HepG2 (cell line): ENCODE measurements at regions not wholly inside any gene's neighbourhood (a gene's known extent, or its start where the extent isn't known, plus 50 kb on each side); places are given as distances from the start of the nearest gene placed in this dataset.

Source experiments
- ATF5 ChIP-seq: sonication (generic); formaldehyde crosslinking; IDR thresholded peaks from 2 replicates; pipeline ENCODE4 v1.4.0; 2020; ENCODE audit warnings: mild to moderate bottlenecking, low read depth, missing genetic modification reagents
- BORCS8-MEF2B ChIP-seq: sonication (generic); formaldehyde crosslinking; IDR thresholded peaks from 2 replicates; pipeline ENCODE4 v1.8.0; 2022; ENCODE audit warnings: mild to moderate bottlenecking, missing genetic modification reagents
- CEBPB ChIP-seq: IDR thresholded peaks from 2 replicates; pipeline ENCODE4 v1.6.1; 2011; ENCODE audit warnings: low read depth, low read length, improper control_type of control experiment, borderline replicate concordance
- EEA1 ChIP-seq: sonication (generic); formaldehyde crosslinking; IDR thresholded peaks from 2 replicates; pipeline ENCODE4 v1.5.1; 2020; ENCODE audit warnings: mild to moderate bottlenecking, missing genetic modification reagents, borderline replicate concordance
- FOXA3 ChIP-seq: IDR thresholded peaks from 2 replicates; pipeline ENCODE4 v1.6.1; 2016; ENCODE audit warnings: missing genetic modification reagents, missing compliant biosample characterization
- FOXO4 ChIP-seq: sonication (generic); formaldehyde crosslinking; conservative IDR thresholded peaks from 2 replicates; pipeline ENCODE4 v1.8.1; 2023; ENCODE audit warnings: missing genetic modification reagents
- GATA4 ChIP-seq: sonication (generic); IDR thresholded peaks from 2 replicates; pipeline ENCODE4 v1.6.1; 2016; ENCODE audit warnings: antibody characterized with exemption, low read depth, borderline replicate concordance
- GATAD2A ChIP-seq: IDR thresholded peaks from 2 replicates; pipeline ENCODE4 v1.6.1; 2016
- MBD4 ChIP-seq: IDR thresholded peaks from 2 replicates; pipeline ENCODE4 v1.6.1; 2012; ENCODE audit warnings: low read length, inconsistent platforms, borderline replicate concordance
- PAXIP1 ChIP-seq: sonication (generic); formaldehyde crosslinking; conservative IDR thresholded peaks from 2 replicates; pipeline ENCODE4 v1.4.0; 2020; ENCODE audit warnings: mild to moderate bottlenecking, missing genetic modification reagents, moderate library complexity
- PCBP1 ChIP-seq: fragments of 200-400 bp; formaldehyde crosslinking; IDR thresholded peaks from 2 replicates; pipeline ENCODE4 v1.6.1; 2017; ENCODE audit warnings: mild to moderate bottlenecking, low read depth, low read length, borderline replicate concordance
- SALL1 ChIP-seq: sonication (generic); formaldehyde crosslinking; IDR thresholded peaks from 2 replicates; pipeline ENCODE4 v1.8.0; 2022; ENCODE audit warnings: mild to moderate bottlenecking, missing genetic modification reagents
- SNAPC5 ChIP-seq: sonication (generic); formaldehyde crosslinking; IDR thresholded peaks from 2 replicates; pipeline ENCODE4 v1.8.1; 2023; ENCODE audit warnings: mild to moderate bottlenecking, missing genetic modification reagents, borderline replicate concordance
- SPEN ChIP-seq: sonication (generic); formaldehyde crosslinking; IDR thresholded peaks from 2 replicates; pipeline ENCODE4 v1.5.1; 2020; ENCODE audit warnings: low read depth, mild to moderate bottlenecking, missing genetic modification reagents
- ZBTB8A ChIP-seq: sonication (generic); formaldehyde crosslinking; IDR thresholded peaks from 2 replicates; pipeline ENCODE4 v1.4.0; 2020; ENCODE audit warnings: mild to moderate bottlenecking, low read depth, missing genetic modification reagents, borderline replicate concordance
- ZFX ChIP-seq: sonication (generic); formaldehyde crosslinking; IDR thresholded peaks from 2 replicates; pipeline ENCODE4 v1.4.0; 2020; ENCODE audit warnings: mild to moderate bottlenecking, low read depth, missing genetic modification reagents, moderate library complexity
- ZNF18 ChIP-seq: sonication (generic); formaldehyde crosslinking; IDR thresholded peaks from 2 replicates; pipeline ENCODE4 v1.8.0; 2022; ENCODE audit warnings: mild to moderate bottlenecking, missing genetic modification reagents; ENCODE audit not compliant: insufficient replicate concordance
- ZNF296 ChIP-seq: sonication (generic); formaldehyde crosslinking; conservative IDR thresholded peaks from 2 replicates; pipeline ENCODE4 v1.5.0; 2020; ENCODE audit warnings: mild to moderate bottlenecking, missing genetic modification reagents
- ZNF572 ChIP-seq: sonication (generic); formaldehyde crosslinking; IDR thresholded peaks from 2 replicates; pipeline ENCODE4 v1.5.1; 2020; ENCODE audit warnings: mild to moderate bottlenecking, missing genetic modification reagents
- ZNF740 ChIP-seq: sonication (generic); formaldehyde crosslinking; IDR thresholded peaks from 2 replicates; pipeline ENCODE4 v1.4.0; 2020; ENCODE audit warnings: missing genetic modification reagents
- ZNF839 ChIP-seq: sonication (generic); formaldehyde crosslinking; IDR thresholded peaks from 2 replicates; pipeline ENCODE4 v1.4.0; 2020; ENCODE audit warnings: missing genetic modification reagents, mild to moderate bottlenecking, borderline replicate concordance
- ZNF841 ChIP-seq: sonication (generic); formaldehyde crosslinking; IDR thresholded peaks from 2 replicates; pipeline ENCODE4 v1.8.1; 2023; ENCODE audit warnings: missing genetic modification reagents, borderline replicate concordance

- TF ChIP-seq ZNF18 (peak; percentile 41), CEBPB (no peak), ZNF839 (no peak), ZNF572 (CRISPR knock-in tag) (peak; percentile 82; the same call in 1 of the 2 replicates), SNAPC5 (CRISPR knock-in tag) (no peak), PAXIP1 (peak; percentile 50), ZNF296 (CRISPR knock-in tag) (no peak), SALL1 (CRISPR knock-in tag) (peak; percentile 66; the same call in 1 of the 2 replicates), PCBP1 (no peak), ATF5 (CRISPR knock-in tag) (no peak), GATAD2A (no peak), ZBTB8A (CRISPR knock-in tag) (0 out of 2 replicates have a peak, but pooled peaks have one; percentile 15), ZFX (CRISPR knock-in tag) (peak; percentile 91), ZNF841 (CRISPR knock-in tag) (no peak), ZNF740 (0 out of 2 replicates have a peak, but pooled peaks have one; percentile 5), FOXA3 (no peak; the same call in 1 of the 2 replicates), SPEN (CRISPR knock-in tag) (peak; percentile 61), EEA1 (CRISPR knock-in tag) (no peak), FOXO4 (CRISPR knock-in tag) (no peak), GATA4 (no peak), BORCS8-MEF2B (CRISPR knock-in tag) (0 out of 2 replicates have a peak, but pooled peaks have one; percentile 19), MBD4 (no peak)
These were observed 134.0 kb upstream of the BARHL2 start (continued) for GRCh38 chr1:90850898-90851710.
